ENCODE measurements at regions not wholly inside any gene's neighbourhood (a gene's known extent, or its start where the extent isn't known, plus 50 kb on each side); places are given as distances from the start of the nearest gene placed in this dataset.

- Histone ChIP-seq H3K4me3 (no peak overlapping the region), H3K9me3 (peaks cover 0 to 13% of the 10 kb centered on the region in 2 donors), H3K27me3 (no peaks in the 10 kb centered on the region), H3K4me1 (no peaks in the 10 kb centered on the region), H3K36me3 (no peaks in the 10 kb centered on the region), H3K27ac (no peak overlapping the region)
- DNase-seq (ENCODE audit: low spot score) = no peak
- no peak for TF ChIP-seq CTCF (IDR thresholded peaks at IDR 0.05)
Observed at GRCh38 chr9:106557996-106558667, 304.8 kb upstream of the ZNF462 start.

- no peaks in the 10 kb centered on the region for H3K9me3 ChIP-seq
- H3K27me3 ChIP-seq = no peaks in the 10 kb centered on the region
- H3K36me3 ChIP-seq = no peaks in the 10 kb centered on the region
- H3K4me3 ChIP-seq = no peak overlapping the region
- peak in 1 of 2 donors; percentile 18 for TF ChIP-seq CTCF (IDR thresholded peaks at IDR 0.05)
- no peak for DNase-seq (ENCODE audit: low spot score)
- no peaks in the 10 kb centered on the region for H3K4me1 ChIP-seq
- H3K27ac ChIP-seq = no peak overlapping the region
Observed at GRCh38 chr9:106560540-106560939, 302.4 kb upstream of the ZNF462 start.

- no peak for TF ChIP-seq CTCF (IDR thresholded peaks at IDR 0.05)
- Histone ChIP-seq H3K27me3 (no peaks in the 10 kb centered on the region), H3K4me3 (no peak overlapping the region), H3K9me3 (peaks cover 0 to 29% of the 10 kb centered on the region in 2 donors), H3K27ac (no peak overlapping the region), H3K4me1 (no peaks in the 10 kb centered on the region), H3K36me3 (no peaks in the 10 kb centered on the region)
- DNase-seq (ENCODE audit: low spot score) = no peak
Observed at GRCh38 chr9:106575823-106576222, 287.1 kb upstream of the ZNF462 start.

- peaks cover 0 to 27% of the 10 kb centered on the region in 2 donors for H3K9me3 ChIP-seq
- H3K27ac ChIP-seq = no peak overlapping the region
- DNase-seq (ENCODE audit: low spot score) = no peak
- TF ChIP-seq CTCF (IDR thresholded peaks at IDR 0.05) = no peak
- H3K4me3 ChIP-seq = no peak overlapping the region
- no peaks in the 10 kb centered on the region for H3K4me1 ChIP-seq
- no peaks in the 10 kb centered on the region for H3K27me3 ChIP-seq
- no peaks in the 10 kb centered on the region for H3K36me3 ChIP-seq
Observed at GRCh38 chr9:106576232-106576760, 286.7 kb upstream of the ZNF462 start.

- Histone ChIP-seq H3K9me3 (peaks cover 0 to 27% of the 10 kb centered on the region in 2 donors), H3K27ac (no peak overlapping the region)
- no peak for TF ChIP-seq CTCF (IDR thresholded peaks at IDR 0.05)
Observed at GRCh38 chr9:106577121-106577520, 285.8 kb upstream of the ZNF462 start.

GRCh38 chr9:106580546-106580945 lies 282.4 kb upstream of the ZNF462 start:
- Histone ChIP-seq H3K4me3 (no peak overlapping the region), H3K27ac (no peak overlapping the region), H3K36me3 (no peaks in the 10 kb centered on the region), H3K9me3 (peaks cover 0 to 27% of the 10 kb centered on the region in 2 donors), H3K4me1 (no peaks in the 10 kb centered on the region), H3K27me3 (no peaks in the 10 kb centered on the region)
- no peak for DNase-seq (ENCODE audit: low spot score)
- TF ChIP-seq CTCF (IDR thresholded peaks at IDR 0.05) = no peak

More at GRCh38 chr9:106577121-106577520, 285.8 kb upstream of the ZNF462 start:
- Histone ChIP-seq H3K4me1 (no peaks in the 10 kb centered on the region), H3K27me3 (no peaks in the 10 kb centered on the region), H3K4me3 (no peak overlapping the region), H3K36me3 (no peaks in the 10 kb centered on the region)
- DNase-seq (ENCODE audit: low spot score) = no peak

All from right atrium auricular region (tissue), 2 donors.